ENCODE measurements at regions not wholly inside any gene's neighbourhood (a gene's known extent, or its start where the extent isn't known, plus 50 kb on each side); places are given as distances from the start of the nearest gene placed in this dataset.

- FAIRE-seq (no peak), DNase-seq (peak in 1 of 5 donors; percentile 36)
- H3K36me3 ChIP-seq (ENCODE audit: control insufficient read depth in 2 of 3, insufficient read depth in 3 of 3, low read length in 3 of 3): no peaks in the 10 kb centered on the region
- H3K27me3 ChIP-seq (ENCODE audit: control insufficient read depth, insufficient read depth, low read length): no peaks in the 10 kb centered on the region
- intact Hi-C loops (cut with DNase I): no loop called here
- H3K27ac ChIP-seq (ENCODE audit: low read depth in 2 of 2, low read length in 2 of 2): no peak overlapping the region
- TF ChIP-seq, protein P1, sequence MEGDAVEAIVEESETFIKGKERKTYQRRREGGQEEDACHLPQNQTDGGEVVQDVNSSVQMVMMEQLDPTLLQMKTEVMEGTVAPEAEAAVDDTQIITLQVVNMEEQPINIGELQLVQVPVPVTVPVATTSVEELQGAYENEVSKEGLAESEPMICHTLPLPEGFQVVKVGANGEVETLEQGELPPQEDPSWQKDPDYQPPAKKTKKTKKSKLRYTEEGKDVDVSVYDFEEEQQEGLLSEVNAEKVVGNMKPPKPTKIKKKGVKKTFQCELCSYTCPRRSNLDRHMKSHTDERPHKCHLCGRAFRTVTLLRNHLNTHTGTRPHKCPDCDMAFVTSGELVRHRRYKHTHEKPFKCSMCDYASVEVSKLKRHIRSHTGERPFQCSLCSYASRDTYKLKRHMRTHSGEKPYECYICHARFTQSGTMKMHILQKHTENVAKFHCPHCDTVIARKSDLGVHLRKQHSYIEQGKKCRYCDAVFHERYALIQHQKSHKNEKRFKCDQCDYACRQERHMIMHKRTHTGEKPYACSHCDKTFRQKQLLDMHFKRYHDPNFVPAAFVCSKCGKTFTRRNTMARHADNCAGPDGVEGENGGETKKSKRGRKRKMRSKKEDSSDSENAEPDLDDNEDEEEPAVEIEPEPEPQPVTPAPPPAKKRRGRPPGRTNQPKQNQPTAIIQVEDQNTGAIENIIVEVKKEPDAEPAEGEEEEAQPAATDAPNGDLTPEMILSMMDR (IDR thresholded peaks at IDR 0.05; ENCODE audit: borderline replicate concordance, extremely low read depth, insufficient read depth): no peak
- no peak overlapping the region for H3K9ac ChIP-seq (ENCODE audit: low read length in 3 of 3)
- no peak overlapping the region for H3K4me3 ChIP-seq (ENCODE audit: low read length in 3 of 3)
- H3K9me3 ChIP-seq (ENCODE audit: control insufficient read depth in 2 of 3, insufficient read depth in 1 of 3, low read length in 3 of 3): no peaks in the 10 kb centered on the region
- peaks cover 0 to 3% (median 0%) of the 10 kb centered on the region in 3 donors for H3K4me1 ChIP-seq (ENCODE audit: control insufficient read depth in 2 of 3, insufficient read depth in 2 of 3, low read depth in 1 of 3, low read length in 3 of 3)
Measured at GRCh38 chr11:116065191-116065895, 561.1 kb upstream of the CADM1 start.

DNA sequence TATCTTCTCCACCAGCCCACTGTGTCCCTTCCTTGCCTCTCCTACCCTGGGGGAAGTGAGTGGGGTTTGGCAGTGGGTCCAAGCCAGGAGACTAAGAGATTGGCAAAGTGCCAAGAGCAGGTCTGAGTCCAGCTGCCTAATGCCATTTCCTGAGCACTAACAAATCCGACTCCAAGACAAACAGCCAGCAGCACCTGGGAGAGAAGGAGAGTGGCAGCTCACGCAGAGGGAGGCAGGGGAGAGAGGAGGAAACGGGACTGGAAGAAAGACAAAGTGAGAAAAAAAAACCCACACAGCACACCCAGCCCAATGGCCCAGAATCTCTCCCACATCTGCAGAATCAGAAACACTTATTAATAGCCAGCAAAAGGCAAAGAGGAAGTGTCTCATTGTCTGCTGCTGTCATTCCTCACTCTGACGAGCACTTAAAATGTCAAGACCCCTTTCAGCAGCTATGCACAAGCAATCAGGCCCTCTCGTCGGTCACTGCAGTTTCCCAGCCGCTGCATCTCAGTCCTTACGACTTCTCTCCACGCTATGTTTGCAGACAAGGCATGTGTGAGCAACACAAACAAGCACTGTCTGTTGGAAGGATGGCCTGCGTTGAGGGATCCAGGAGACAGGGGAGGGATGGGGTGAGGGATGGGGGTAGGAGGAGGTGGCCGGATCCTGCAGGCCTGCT lies 558.4 kb upstream of the CADM1 start:
- no peak overlapping the region for H3K27ac ChIP-seq (ENCODE audit: low read depth in 2 of 2, low read length in 2 of 2)
- H3K9ac ChIP-seq (ENCODE audit: low read length in 3 of 3): no peak overlapping the region
- TF ChIP-seq, protein P1 (IDR thresholded peaks at IDR 0.05; ENCODE audit: borderline replicate concordance, extremely low read depth, insufficient read depth): no peak
- FAIRE-seq (no peak), DNase-seq (peak in 4 of 5 donors; percentile 75 to 90 (median 81))
- intact Hi-C loops (cut with DNase I): no loop called here
- H3K36me3 ChIP-seq (ENCODE audit: control insufficient read depth in 2 of 3, insufficient read depth in 3 of 3, low read length in 3 of 3): no peaks in the 10 kb centered on the region
- H3K4me1 ChIP-seq (ENCODE audit: control insufficient read depth in 2 of 3, insufficient read depth in 2 of 3, low read depth in 1 of 3, low read length in 3 of 3): peaks cover 0 to 3% (median 0%) of the 10 kb centered on the region in 3 donors
- H3K4me3 ChIP-seq (ENCODE audit: low read length in 3 of 3): no peak overlapping the region
- H3K9me3 ChIP-seq (ENCODE audit: control insufficient read depth in 2 of 3, insufficient read depth in 1 of 3, low read length in 3 of 3): no peaks in the 10 kb centered on the region
- H3K27me3 ChIP-seq (ENCODE audit: control insufficient read depth, insufficient read depth, low read length): no peaks in the 10 kb centered on the region

GRCh38 chr11:116062129-116062489 lies 557.9 kb upstream of the CADM1 start:
- Histone ChIP-seq H3K36me3 (ENCODE audit: control insufficient read depth in 2 of 3, insufficient read depth in 3 of 3, low read length in 3 of 3) (no peaks in the 10 kb centered on the region), H3K4me1 (ENCODE audit: control insufficient read depth in 2 of 3, insufficient read depth in 2 of 3, low read depth in 1 of 3, low read length in 3 of 3) (peaks cover 0 to 3% (median 0%) of the 10 kb centered on the region in 3 donors), H3K27ac (ENCODE audit: low read depth in 2 of 2, low read length in 2 of 2) (no peak overlapping the region), H3K4me3 (ENCODE audit: low read length in 3 of 3) (no peak overlapping the region), H3K9me3 (ENCODE audit: control insufficient read depth in 2 of 3, insufficient read depth in 1 of 3, low read length in 3 of 3) (no peaks in the 10 kb centered on the region), H3K9ac (ENCODE audit: low read length in 3 of 3) (no peak overlapping the region), H3K27me3 (ENCODE audit: control insufficient read depth, insufficient read depth, low read length) (no peaks in the 10 kb centered on the region)
- TF ChIP-seq, protein P1 (IDR thresholded peaks at IDR 0.05; ENCODE audit: borderline replicate concordance, extremely low read depth, insufficient read depth): no peak
- DNase-seq (no peak), FAIRE-seq (no peak)
- intact Hi-C loops (cut with DNase I): no loop called here
